ENCODE measurements at regions not wholly inside any gene's neighbourhood (a gene's known extent, or its start where the extent isn't known, plus 50 kb on each side); places are given as distances from the start of the nearest gene placed in this dataset.

- DNase-seq (ENCODE audit: low read depth, low spot score) (no peak), ATAC-seq (no peak)
- ChIA-PET CTCF (no interaction called here), RAD21 (ENCODE audit: low non-redundant PET in 1 of 2, low total read pairs in 2 of 2, uncharacterized antibody in 2 of 2, unreplicated experiment in 2 of 2) (no interaction called here), POLR2A (no interaction called here)
- no peaks in the 10 kb centered on the region for H3K27me3 ChIP-seq (ENCODE audit: insufficient read depth, low read length)
- H3K4me2 ChIP-seq (ENCODE audit: low read length) = no peak overlapping the region
- intact Hi-C loops (cut with micrococcal nuclease) = no loop called here
- no peaks in the 10 kb centered on the region for H3K4me1 ChIP-seq (ENCODE audit: control insufficient read depth in 1 of 2, insufficient read depth in 2 of 2, low read length in 2 of 2)
- H3K9ac ChIP-seq (ENCODE audit: low read length) = no peak overlapping the region
- H3K27ac ChIP-seq (ENCODE audit: low read depth, low read length) = no peak overlapping the region
- H3K9me3 ChIP-seq (ENCODE audit: control insufficient read depth in 1 of 2, insufficient read depth in 1 of 2, low read depth in 1 of 2, low read length in 2 of 2) = no peaks in the 10 kb centered on the region
- no TSS peak for BruUV-seq (replicated peaks)
- no peaks in the 10 kb centered on the region for H4K20me1 ChIP-seq (ENCODE audit: insufficient read depth)
- no peaks in the 10 kb centered on the region for H3K79me2 ChIP-seq (ENCODE audit: insufficient read depth, low read length)
- H2AFZ ChIP-seq (ENCODE audit: low read depth, low read length, poor library complexity, severe bottlenecking) = no peak overlapping the region
- no peak overlapping the region for H3K4me3 ChIP-seq (replicated peaks in 1 of 2; ENCODE audit: low read depth in 1 of 2, low read length in 2 of 2)
- TF ChIP-seq EZH2 (IDR thresholded peaks at IDR 0.05) (no peak), EGR1 (IDR thresholded peaks at IDR 0.05; ENCODE audit: low read depth) (no peak), CBX3 (IDR thresholded peaks at IDR 0.05; ENCODE audit: low read depth) (no peak), MAX (IDR thresholded peaks at IDR 0.05) (no peak), REST (IDR thresholded peaks at IDR 0.05; ENCODE audit: low read depth) (no peak), POLR2AphosphoS5 (IDR thresholded peaks at IDR 0.05; ENCODE audit: low read depth, low read length) (no peak)
- no peaks in the 10 kb centered on the region for H3K9me2 ChIP-seq (ENCODE audit: insufficient read depth)
- no peaks in the 10 kb centered on the region for H3K36me3 ChIP-seq (ENCODE audit: control insufficient read depth in 1 of 2, insufficient read depth in 2 of 2, low read length in 2 of 2)
Observed at GRCh38 chrX:42075032-42075431, 151.7 kb upstream of the CASK start.

- H3K9ac ChIP-seq (ENCODE audit: low read length) = no peak overlapping the region
- no peaks in the 10 kb centered on the region for H3K79me2 ChIP-seq (ENCODE audit: insufficient read depth, low read length)
- no peak overlapping the region for H3K4me3 ChIP-seq (replicated peaks in 1 of 2; ENCODE audit: low read depth in 1 of 2, low read length in 2 of 2)
- POLR2A ChIA-PET = no interaction called here
- H3K4me2 ChIP-seq (ENCODE audit: low read length) = no peak overlapping the region
- TF ChIP-seq ZFX (IDR thresholded peaks at IDR 0.05) = no peak
- no peak for TF ChIP-seq CEBPB (IDR thresholded peaks at IDR 0.05; ENCODE audit: low read depth)
- no peak for TF ChIP-seq TCF7L2 (IDR thresholded peaks at IDR 0.05; ENCODE audit: borderline replicate concordance, extremely low read depth, insufficient read depth, insufficient read length)
- no peak for TF ChIP-seq MAX (IDR thresholded peaks at IDR 0.05)
- TF ChIP-seq JUND (IDR thresholded peaks at IDR 0.05) = no peak
- no peak for TF ChIP-seq SIN3A (IDR thresholded peaks at IDR 0.05; ENCODE audit: low read depth)
- no peak for TF ChIP-seq POLR2A (IDR thresholded peaks at IDR 0.05; ENCODE audit: borderline replicate concordance, extremely low read depth, insufficient read depth, insufficient read length)
- no peak for TF ChIP-seq ELF1 (IDR thresholded peaks at IDR 0.05; ENCODE audit: borderline replicate concordance, low read depth)
- no peak for TF ChIP-seq FOSL1 (IDR thresholded peaks at IDR 0.05; ENCODE audit: low read depth)
- no peak for ATAC-seq
- no peaks in the 10 kb centered on the region for H3K4me1 ChIP-seq (ENCODE audit: control insufficient read depth in 1 of 2, insufficient read depth in 2 of 2, low read length in 2 of 2)
- H3K27ac ChIP-seq (ENCODE audit: low read depth, low read length) = no peak overlapping the region
- RAD21 ChIA-PET (ENCODE audit: low non-redundant PET in 1 of 2, low total read pairs in 2 of 2, uncharacterized antibody in 2 of 2, unreplicated experiment in 2 of 2) = no interaction called here
- no peaks in the 10 kb centered on the region for H3K36me3 ChIP-seq (ENCODE audit: control insufficient read depth in 1 of 2, insufficient read depth in 2 of 2, low read length in 2 of 2)
- no peaks in the 10 kb centered on the region for H4K20me1 ChIP-seq (ENCODE audit: insufficient read depth)
- no peaks in the 10 kb centered on the region for H3K9me3 ChIP-seq (ENCODE audit: control insufficient read depth in 1 of 2, insufficient read depth in 1 of 2, low read depth in 1 of 2, low read length in 2 of 2)
- H2AFZ ChIP-seq (ENCODE audit: low read depth, low read length, poor library complexity, severe bottlenecking) = no peak overlapping the region
- H3K9me2 ChIP-seq (ENCODE audit: insufficient read depth) = no peaks in the 10 kb centered on the region
- CTCF ChIA-PET = no interaction called here
- intact Hi-C loops (cut with micrococcal nuclease) = no loop called here
- DNase-seq (ENCODE audit: low read depth, low spot score) = no peak
- BruUV-seq (replicated peaks) = no TSS peak
- no peaks in the 10 kb centered on the region for H3K27me3 ChIP-seq (ENCODE audit: insufficient read depth, low read length)
Observed at GRCh38 chrX:42073448-42073847, 150.1 kb upstream of the CASK start.

Data from HCT116 (cell line).